ENCODE measurements at regions not wholly inside any gene's neighbourhood (a gene's known extent, or its start where the extent isn't known, plus 50 kb on each side); places are given as distances from the start of the nearest gene placed in this dataset.

GRCh38 chr13:26983543-26984320 is 187.9 kb downstream of the USP12 start:
- Histone ChIP-seq H3K23me2 (ENCODE audit: insufficient read length, low read depth, low read length, poor library complexity, severe bottlenecking) (no peaks in the 10 kb centered on the region), H3K4me2 (ENCODE audit: insufficient read depth, insufficient read length, low read length) (no peak overlapping the region), H3K9me3 (ENCODE audit: control insufficient read depth, low read depth, low read length) (no peaks in the 10 kb centered on the region), H4K5ac (ENCODE audit: insufficient read length, low read depth, low read length) (no peak overlapping the region), H2BK15ac (ENCODE audit: low read depth, low read length) (no peak overlapping the region), H2BK12ac (ENCODE audit: insufficient read length, low read depth, low read length) (no peak overlapping the region), H2AFZ (ENCODE audit: low read length) (no peak overlapping the region), H3T11ph (ENCODE audit: low read length) (no peak overlapping the region), H3K27me3 (ENCODE audit: insufficient read depth, low read length) (no peaks in the 10 kb centered on the region), H4K8ac (replicated peaks; ENCODE audit: insufficient read length, low read depth, low read length) (no peak overlapping the region), H3K56ac (ENCODE audit: insufficient read length, low read depth, low read length) (no peak overlapping the region), H2BK120ac (ENCODE audit: low read depth, low read length, poor library complexity, severe bottlenecking) (no peak overlapping the region), H3K23ac (ENCODE audit: insufficient read length, low read depth, low read length) (no peak overlapping the region), H4K91ac (ENCODE audit: insufficient read length, low read depth, low read length) (no peak overlapping the region), H3K9ac (ENCODE audit: extremely low read depth, insufficient read length, low read length) (no peak overlapping the region), H3K18ac (ENCODE audit: insufficient read length, low read depth, low read length) (no peak overlapping the region), H2BK20ac (ENCODE audit: low read depth, low read length, poor library complexity, severe bottlenecking) (no peak overlapping the region), H3K27ac (ENCODE audit: insufficient read length, low read depth, low read length) (no peak overlapping the region), H3K14ac (ENCODE audit: insufficient read depth, low read length) (no peak overlapping the region), H3K4me1 (ENCODE audit: insufficient read depth, low read length) (no peaks in the 10 kb centered on the region), H3K79me1 (ENCODE audit: insufficient read depth, low read depth, low read length, poor library complexity, severe bottlenecking) (no peaks in the 10 kb centered on the region), H3K4ac (ENCODE audit: low read depth, low read length) (no peak overlapping the region), H3K79me2 (ENCODE audit: insufficient read depth, low read length) (no peaks in the 10 kb centered on the region), H2AK5ac (ENCODE audit: insufficient read length, low read length) (no peak overlapping the region), H4K20me1 (ENCODE audit: control insufficient read depth, insufficient read depth, insufficient read length) (no peaks in the 10 kb centered on the region), H2BK5ac (ENCODE audit: insufficient read length, low read length) (no peak overlapping the region)
- H3K4me3 Mint-ChIP-seq, result no peak overlapping the region
- DNase-seq, result no peak
- no peak overlapping the region; a peak in 1 of 7 replicates for H3K27ac Mint-ChIP-seq
- H3K9me3 Mint-ChIP-seq, result no peaks in the 10 kb centered on the region
- H3K27me3 Mint-ChIP-seq (ENCODE audit: low read depth), result no peaks in the 10 kb centered on the region
- WGBS (ENCODE audit: extremely low coverage, insufficient read length, low lambda C conversion rate), result no CpG with 5 or more reads among the region's 12 CpGs
- H3K4me1 Mint-ChIP-seq, result peaks cover 8 to 13% of the 10 kb centered on the region in 2 experiments
- no peak for TF ChIP-seq CTCF (conservative IDR thresholded peaks at IDR 0.05)
- no peaks in the 10 kb centered on the region for H3K36me3 Mint-ChIP-seq (ENCODE audit: insufficient read depth in 1 of 3, low read depth in 3 of 3)
